WTC11 (cell line): ENCODE measurements at regions not wholly inside any gene's neighbourhood (a gene's known extent, or its start where the extent isn't known, plus 50 kb on each side); places are given as distances from the start of the nearest gene placed in this dataset.

Source experiments
- ATAC-seq: fragments of 200-7000 bp; cut with Tn5 transposase; 2 replicates; pipeline ENCODE4 v1.10.0; 2021; ENCODE audit warnings: mild to moderate bottlenecking, moderate library complexity
- CTCF ChIA-PET: fragments of 300-600 bp; sonication (Branson Sonifier 250); formaldehyde crosslinking; loops from one replicate; lab custom pipeline; 2021; ENCODE audit warnings: antibody characterized with exemption; lab: Charles Lee
- POLR2A ChIA-PET: fragments of 350-600 bp; sonication (Branson Sonifier 250); formaldehyde crosslinking; loops from one replicate; lab custom pipeline; 2021; ENCODE audit warnings: antibody characterized with exemption; lab: Charles Lee
- DNase-seq: peaks from one replicate; pipeline ENCODE4 v3.0.0; 2021; ENCODE audit warnings: low spot score
- H3K27ac Mint-ChIP-seq: 2 replicates; pipeline ENCODE4 v1.8.0; 2021; ENCODE audit warnings: mixed read lengths
- H3K27me3 Mint-ChIP-seq: 2 replicates; pipeline ENCODE4 v1.8.0; 2021; ENCODE audit warnings: low read depth, mild to moderate bottlenecking, moderate library complexity, mixed read lengths
- H3K36me3 Mint-ChIP-seq: 2 replicates; pipeline ENCODE4 v1.8.0; 2021; ENCODE audit warnings: mixed read lengths
- H3K4me1 Mint-ChIP-seq: 2 replicates; pipeline ENCODE4 v1.8.0; 2022; ENCODE audit warnings: mixed read lengths
- H3K4me3 Mint-ChIP-seq: 2 replicates; pipeline ENCODE4 v1.8.0; 2021; ENCODE audit warnings: mild to moderate bottlenecking, moderate library complexity, mixed read lengths
- H3K9me3 Mint-ChIP-seq: 2 replicates; pipeline ENCODE4 v1.8.0; 2021; ENCODE audit warnings: mixed read lengths
- CBFB ChIP-seq: sonication (generic); formaldehyde crosslinking; IDR thresholded peaks from 2 replicates; pipeline ENCODE4 v1.8.1; 2022; ENCODE audit warnings: mild to moderate bottlenecking, low read depth, missing genetic modification reagents
- ELF4 ChIP-seq: sonication (generic); formaldehyde crosslinking; IDR thresholded peaks from 2 replicates; pipeline ENCODE4 v1.8.1; 2022; ENCODE audit warnings: low read depth, mild to moderate bottlenecking, moderate library complexity, missing genetic modification reagents
- FOXK1 ChIP-seq: sonication (generic); formaldehyde crosslinking; IDR thresholded peaks from 2 replicates; pipeline ENCODE4 v1.8.0; 2022; ENCODE audit warnings: mild to moderate bottlenecking, moderate library complexity, missing genetic modification reagents
- MXD4 ChIP-seq: fragments of 250-450 bp; sonication (Bioruptor Pico); IDR thresholded peaks from 2 replicates; pipeline ENCODE4 v1.8.0; 2021; ENCODE audit warnings: mild to moderate bottlenecking, moderate library complexity, borderline replicate concordance
- NFATC4 ChIP-seq: fragments of 250-450 bp; sonication (Bioruptor Pico); IDR thresholded peaks from 2 replicates; pipeline ENCODE4 v1.9.0; 2021; ENCODE audit warnings: mild to moderate bottlenecking
- NFE2L1 ChIP-seq: sonication (generic); formaldehyde crosslinking; IDR thresholded peaks from 2 replicates; pipeline ENCODE4 v1.8.1; 2023; ENCODE audit warnings: missing genetic modification reagents
- OVOL2 ChIP-seq: fragments of 250-450 bp; sonication (Bioruptor Pico); IDR thresholded peaks from 2 replicates; pipeline ENCODE4 v1.9.0; 2021; ENCODE audit warnings: mild to moderate bottlenecking, borderline replicate concordance
- TP53 ChIP-seq: sonication (generic); formaldehyde crosslinking; IDR thresholded peaks from 2 replicates; pipeline ENCODE4 v1.8.1; 2023; ENCODE audit warnings: mild to moderate bottlenecking, missing genetic modification reagents
- ZNF219 ChIP-seq: sonication (generic); formaldehyde crosslinking; IDR thresholded peaks from 2 replicates; pipeline ENCODE4 v1.8.0; 2023; ENCODE audit warnings: missing genetic modification reagents, mild to moderate bottlenecking, borderline replicate concordance
- ZNF232 ChIP-seq: sonication (generic); formaldehyde crosslinking; IDR thresholded peaks from 2 replicates; pipeline ENCODE4 v1.8.0; 2022; ENCODE audit warnings: mild to moderate bottlenecking, missing genetic modification reagents
- ZNF263 ChIP-seq: sonication (generic); formaldehyde crosslinking; IDR thresholded peaks from 2 replicates; pipeline ENCODE4 v1.8.1; 2022; ENCODE audit warnings: low read depth, mild to moderate bottlenecking, moderate library complexity, missing genetic modification reagents
- TF ChIP-seq, protein P1 (sequence below): fragments of 250-450 bp; sonication (Bioruptor Pico); IDR thresholded peaks from 2 replicates; pipeline ENCODE4 v1.9.0; 2021; ENCODE audit warnings: moderate library complexity, mild to moderate bottlenecking, inconsistent platforms, borderline replicate concordance
- TF ChIP-seq, protein P2 (sequence below): sonication (generic); formaldehyde crosslinking; IDR thresholded peaks from 2 replicates; pipeline ENCODE4 v1.8.0; 2023; ENCODE audit warnings: missing genetic modification reagents
- TF ChIP-seq, protein P3 (sequence below): fragments of 250-450 bp; sonication (Bioruptor Pico); IDR thresholded peaks from 2 replicates; pipeline ENCODE4 v1.9.0; 2021; ENCODE audit warnings: mild to moderate bottlenecking
- TF ChIP-seq, protein P4 (sequence below): sonication (generic); formaldehyde crosslinking; IDR thresholded peaks from 2 replicates; pipeline ENCODE4 v1.8.1; 2022; ENCODE audit warnings: mild to moderate bottlenecking, moderate library complexity, missing genetic modification reagents
- TF ChIP-seq, protein P5 (sequence below): sonication (generic); formaldehyde crosslinking; IDR thresholded peaks from 2 replicates; pipeline ENCODE4 v1.8.0; 2022; ENCODE audit warnings: mild to moderate bottlenecking, missing genetic modification reagents
- TF ChIP-seq, protein P6 (sequence below): sonication (generic); formaldehyde crosslinking; IDR thresholded peaks from 2 replicates; pipeline ENCODE4 v1.8.0; 2023; ENCODE audit warnings: missing genetic modification reagents, mild to moderate bottlenecking, borderline replicate concordance
- TF ChIP-seq, protein P7 (sequence below): sonication (generic); formaldehyde crosslinking; IDR thresholded peaks from 2 replicates; pipeline ENCODE4 v1.8.0; 2023; ENCODE audit warnings: mild to moderate bottlenecking, missing genetic modification reagents

DNA sequence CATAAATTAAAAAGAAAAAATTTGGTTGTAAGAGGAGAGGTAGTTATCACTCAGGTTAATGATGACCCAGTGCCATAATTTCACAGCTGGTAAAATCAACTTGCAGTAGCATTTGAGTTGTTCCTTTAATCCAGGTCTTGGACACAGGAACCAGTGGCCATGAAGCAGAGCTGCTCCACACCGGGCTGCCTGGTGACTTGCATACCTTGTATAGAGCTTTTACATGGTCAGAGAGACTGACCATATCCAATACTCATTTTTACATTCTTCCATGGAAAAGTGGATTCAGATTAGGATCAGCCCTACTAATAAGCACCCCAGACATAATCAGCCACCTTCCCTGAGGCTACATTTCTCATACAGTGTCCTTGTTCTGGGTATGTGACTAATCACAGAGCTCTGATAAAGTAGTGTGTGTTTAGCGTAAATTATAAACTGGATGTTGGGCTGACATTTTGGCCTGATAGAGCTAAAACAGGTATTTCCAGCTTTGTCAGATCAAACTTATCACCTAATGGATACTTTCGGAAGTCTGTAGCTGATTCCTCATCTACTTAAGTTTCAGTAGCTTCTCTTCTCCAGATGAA is 77.0 kb upstream of the ZSWIM6 start:
- no peaks in the 10 kb centered on the region for H3K4me1 Mint-ChIP-seq
- H3K27ac Mint-ChIP-seq = no peak overlapping the region
- ChIA-PET POLR2A (no interaction called here), CTCF (interaction anchor here (0.7 kb wide), 1 partner anchor 680 kb away, joined by 4 read pairs; no protein-coding TSS in a partner anchor)
- no peaks in the 10 kb centered on the region for H3K36me3 Mint-ChIP-seq
- H3K4me3 Mint-ChIP-seq = no peak overlapping the region
- TF ChIP-seq MXD4 (CRISPR knock-in tag) (no peak), CBFB (CRISPR knock-in tag) (no peak), NFATC4 (CRISPR knock-in tag) (no peak), ZNF232 (no peak), OVOL2 (CRISPR knock-in tag) (no peak)
- TF ChIP-seq, protein P1, sequence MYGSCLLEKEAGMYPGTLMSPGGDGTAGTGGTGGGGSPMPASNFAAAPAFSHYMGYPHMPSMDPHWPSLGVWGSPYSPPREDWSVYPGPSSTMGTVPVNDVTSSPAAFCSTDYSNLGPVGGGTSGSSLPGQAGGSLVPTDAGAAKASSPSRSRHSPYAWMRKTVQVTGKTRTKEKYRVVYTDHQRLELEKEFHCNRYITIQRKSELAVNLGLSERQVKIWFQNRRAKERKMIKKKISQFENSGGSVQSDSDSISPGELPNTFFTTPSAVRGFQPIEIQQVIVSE (CRISPR knock-in tag) = no peak
- TF ChIP-seq, protein P2, sequence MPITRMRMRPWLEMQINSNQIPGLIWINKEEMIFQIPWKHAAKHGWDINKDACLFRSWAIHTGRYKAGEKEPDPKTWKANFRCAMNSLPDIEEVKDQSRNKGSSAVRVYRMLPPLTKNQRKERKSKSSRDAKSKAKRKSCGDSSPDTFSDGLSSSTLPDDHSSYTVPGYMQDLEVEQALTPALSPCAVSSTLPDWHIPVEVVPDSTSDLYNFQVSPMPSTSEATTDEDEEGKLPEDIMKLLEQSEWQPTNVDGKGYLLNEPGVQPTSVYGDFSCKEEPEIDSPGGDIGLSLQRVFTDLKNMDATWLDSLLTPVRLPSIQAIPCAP (CRISPR knock-in tag) = no peak
- ATAC-seq = no peak
- no peaks in the 10 kb centered on the region for H3K27me3 Mint-ChIP-seq
- H3K9me3 Mint-ChIP-seq = peaks cover 13% of the 10 kb centered on the region
- no peak for DNase-seq

DNA sequence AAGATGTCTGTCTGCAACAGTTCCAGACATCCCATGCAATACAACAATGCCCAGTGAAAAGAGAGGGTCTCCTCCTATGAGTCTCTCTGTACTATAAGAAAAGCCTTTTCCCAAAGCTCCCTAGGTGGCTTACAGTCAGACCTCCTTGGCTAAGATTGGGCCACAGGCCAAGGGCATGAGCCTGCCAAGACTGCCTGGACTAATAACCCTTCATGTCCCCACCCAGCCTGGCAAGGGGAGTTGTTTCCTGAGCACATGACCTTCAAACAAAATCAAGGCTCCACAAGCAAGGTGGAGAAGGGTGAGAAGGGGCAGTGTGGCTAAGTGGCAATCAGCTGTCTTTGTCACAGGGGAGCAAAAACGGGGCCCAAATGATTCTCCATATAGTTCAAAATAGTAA is 75.6 kb upstream of the ZSWIM6 start:
- ChIA-PET POLR2A (no interaction called here), CTCF (no interaction called here)
- ATAC-seq (no peak), DNase-seq (no peak)
- Mint-ChIP-seq H3K36me3 (no peaks in the 10 kb centered on the region), H3K27ac (no peak overlapping the region), H3K4me3 (no peak overlapping the region), H3K9me3 (peaks cover 15% of the 10 kb centered on the region), H3K27me3 (no peaks in the 10 kb centered on the region), H3K4me1 (no peaks in the 10 kb centered on the region)
- TF ChIP-seq TP53 (CRISPR knock-in tag) (no peak), ELF4 (CRISPR knock-in tag) (no peak), OVOL2 (CRISPR knock-in tag) (no peak)
- TF ChIP-seq, protein P3, sequence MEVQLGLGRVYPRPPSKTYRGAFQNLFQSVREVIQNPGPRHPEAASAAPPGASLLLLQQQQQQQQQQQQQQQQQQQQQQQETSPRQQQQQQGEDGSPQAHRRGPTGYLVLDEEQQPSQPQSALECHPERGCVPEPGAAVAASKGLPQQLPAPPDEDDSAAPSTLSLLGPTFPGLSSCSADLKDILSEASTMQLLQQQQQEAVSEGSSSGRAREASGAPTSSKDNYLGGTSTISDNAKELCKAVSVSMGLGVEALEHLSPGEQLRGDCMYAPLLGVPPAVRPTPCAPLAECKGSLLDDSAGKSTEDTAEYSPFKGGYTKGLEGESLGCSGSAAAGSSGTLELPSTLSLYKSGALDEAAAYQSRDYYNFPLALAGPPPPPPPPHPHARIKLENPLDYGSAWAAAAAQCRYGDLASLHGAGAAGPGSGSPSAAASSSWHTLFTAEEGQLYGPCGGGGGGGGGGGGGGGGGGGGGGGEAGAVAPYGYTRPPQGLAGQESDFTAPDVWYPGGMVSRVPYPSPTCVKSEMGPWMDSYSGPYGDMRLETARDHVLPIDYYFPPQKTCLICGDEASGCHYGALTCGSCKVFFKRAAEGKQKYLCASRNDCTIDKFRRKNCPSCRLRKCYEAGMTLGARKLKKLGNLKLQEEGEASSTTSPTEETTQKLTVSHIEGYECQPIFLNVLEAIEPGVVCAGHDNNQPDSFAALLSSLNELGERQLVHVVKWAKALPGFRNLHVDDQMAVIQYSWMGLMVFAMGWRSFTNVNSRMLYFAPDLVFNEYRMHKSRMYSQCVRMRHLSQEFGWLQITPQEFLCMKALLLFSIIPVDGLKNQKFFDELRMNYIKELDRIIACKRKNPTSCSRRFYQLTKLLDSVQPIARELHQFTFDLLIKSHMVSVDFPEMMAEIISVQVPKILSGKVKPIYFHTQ (CRISPR knock-in tag) = no peak
- TF ChIP-seq, protein P4, sequence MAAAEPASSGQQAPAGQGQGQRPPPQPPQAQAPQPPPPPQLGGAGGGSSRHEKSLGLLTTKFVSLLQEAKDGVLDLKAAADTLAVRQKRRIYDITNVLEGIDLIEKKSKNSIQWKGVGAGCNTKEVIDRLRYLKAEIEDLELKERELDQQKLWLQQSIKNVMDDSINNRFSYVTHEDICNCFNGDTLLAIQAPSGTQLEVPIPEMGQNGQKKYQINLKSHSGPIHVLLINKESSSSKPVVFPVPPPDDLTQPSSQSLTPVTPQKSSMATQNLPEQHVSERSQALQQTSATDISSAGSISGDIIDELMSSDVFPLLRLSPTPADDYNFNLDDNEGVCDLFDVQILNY (CRISPR knock-in tag) = no peak

DNA sequence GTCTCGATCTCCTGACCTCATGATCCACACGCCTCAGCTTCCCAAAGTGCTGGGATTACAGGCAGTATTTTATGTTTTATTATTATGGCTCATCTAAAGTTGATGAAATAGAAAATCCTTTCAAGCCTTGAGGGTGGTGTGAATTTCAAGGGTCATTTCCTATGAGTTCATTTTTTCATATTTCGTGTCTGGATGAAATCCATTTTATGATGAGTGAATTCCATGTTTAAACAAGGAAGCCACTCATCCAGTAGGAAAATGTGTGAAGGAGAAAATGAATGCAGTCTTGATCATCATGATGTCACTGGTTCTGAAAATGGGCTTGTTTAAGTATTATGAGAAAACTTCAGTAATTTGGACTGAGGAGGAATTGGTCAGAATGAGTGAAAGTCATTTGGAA is 74.6 kb upstream of the ZSWIM6 start:
- H3K27ac Mint-ChIP-seq = no peak overlapping the region
- DNase-seq (no peak), ATAC-seq (no peak)
- no peak overlapping the region for H3K4me3 Mint-ChIP-seq
- no peaks in the 10 kb centered on the region for H3K27me3 Mint-ChIP-seq
- ChIA-PET CTCF (no interaction called here), POLR2A (no interaction called here)
- no peaks in the 10 kb centered on the region for H3K36me3 Mint-ChIP-seq
- no peaks in the 10 kb centered on the region for H3K4me1 Mint-ChIP-seq
- peaks cover 15% of the 10 kb centered on the region for H3K9me3 Mint-ChIP-seq
- TF ChIP-seq TP53 (CRISPR knock-in tag) = no peak
- no peak for TF ChIP-seq ZNF219 (CRISPR knock-in tag)
- TF ChIP-seq, protein P5, sequence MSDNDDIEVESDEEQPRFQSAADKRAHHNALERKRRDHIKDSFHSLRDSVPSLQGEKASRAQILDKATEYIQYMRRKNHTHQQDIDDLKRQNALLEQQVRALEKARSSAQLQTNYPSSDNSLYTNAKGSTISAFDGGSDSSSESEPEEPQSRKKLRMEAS = no peak
- TF ChIP-seq, protein P6, sequence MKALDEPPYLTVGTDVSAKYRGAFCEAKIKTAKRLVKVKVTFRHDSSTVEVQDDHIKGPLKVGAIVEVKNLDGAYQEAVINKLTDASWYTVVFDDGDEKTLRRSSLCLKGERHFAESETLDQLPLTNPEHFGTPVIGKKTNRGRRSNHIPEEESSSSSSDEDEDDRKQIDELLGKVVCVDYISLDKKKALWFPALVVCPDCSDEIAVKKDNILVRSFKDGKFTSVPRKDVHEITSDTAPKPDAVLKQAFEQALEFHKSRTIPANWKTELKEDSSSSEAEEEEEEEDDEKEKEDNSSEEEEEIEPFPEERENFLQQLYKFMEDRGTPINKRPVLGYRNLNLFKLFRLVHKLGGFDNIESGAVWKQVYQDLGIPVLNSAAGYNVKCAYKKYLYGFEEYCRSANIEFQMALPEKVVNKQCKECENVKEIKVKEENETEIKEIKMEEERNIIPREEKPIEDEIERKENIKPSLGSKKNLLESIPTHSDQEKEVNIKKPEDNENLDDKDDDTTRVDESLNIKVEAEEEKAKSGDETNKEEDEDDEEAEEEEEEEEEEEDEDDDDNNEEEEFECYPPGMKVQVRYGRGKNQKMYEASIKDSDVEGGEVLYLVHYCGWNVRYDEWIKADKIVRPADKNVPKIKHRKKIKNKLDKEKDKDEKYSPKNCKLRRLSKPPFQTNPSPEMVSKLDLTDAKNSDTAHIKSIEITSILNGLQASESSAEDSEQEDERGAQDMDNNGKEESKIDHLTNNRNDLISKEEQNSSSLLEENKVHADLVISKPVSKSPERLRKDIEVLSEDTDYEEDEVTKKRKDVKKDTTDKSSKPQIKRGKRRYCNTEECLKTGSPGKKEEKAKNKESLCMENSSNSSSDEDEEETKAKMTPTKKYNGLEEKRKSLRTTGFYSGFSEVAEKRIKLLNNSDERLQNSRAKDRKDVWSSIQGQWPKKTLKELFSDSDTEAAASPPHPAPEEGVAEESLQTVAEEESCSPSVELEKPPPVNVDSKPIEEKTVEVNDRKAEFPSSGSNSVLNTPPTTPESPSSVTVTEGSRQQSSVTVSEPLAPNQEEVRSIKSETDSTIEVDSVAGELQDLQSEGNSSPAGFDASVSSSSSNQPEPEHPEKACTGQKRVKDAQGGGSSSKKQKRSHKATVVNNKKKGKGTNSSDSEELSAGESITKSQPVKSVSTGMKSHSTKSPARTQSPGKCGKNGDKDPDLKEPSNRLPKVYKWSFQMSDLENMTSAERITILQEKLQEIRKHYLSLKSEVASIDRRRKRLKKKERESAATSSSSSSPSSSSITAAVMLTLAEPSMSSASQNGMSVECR (CRISPR knock-in tag) = no peak
- TF ChIP-seq ZNF263 (CRISPR knock-in tag) = no peak
- TF ChIP-seq, protein P7, sequence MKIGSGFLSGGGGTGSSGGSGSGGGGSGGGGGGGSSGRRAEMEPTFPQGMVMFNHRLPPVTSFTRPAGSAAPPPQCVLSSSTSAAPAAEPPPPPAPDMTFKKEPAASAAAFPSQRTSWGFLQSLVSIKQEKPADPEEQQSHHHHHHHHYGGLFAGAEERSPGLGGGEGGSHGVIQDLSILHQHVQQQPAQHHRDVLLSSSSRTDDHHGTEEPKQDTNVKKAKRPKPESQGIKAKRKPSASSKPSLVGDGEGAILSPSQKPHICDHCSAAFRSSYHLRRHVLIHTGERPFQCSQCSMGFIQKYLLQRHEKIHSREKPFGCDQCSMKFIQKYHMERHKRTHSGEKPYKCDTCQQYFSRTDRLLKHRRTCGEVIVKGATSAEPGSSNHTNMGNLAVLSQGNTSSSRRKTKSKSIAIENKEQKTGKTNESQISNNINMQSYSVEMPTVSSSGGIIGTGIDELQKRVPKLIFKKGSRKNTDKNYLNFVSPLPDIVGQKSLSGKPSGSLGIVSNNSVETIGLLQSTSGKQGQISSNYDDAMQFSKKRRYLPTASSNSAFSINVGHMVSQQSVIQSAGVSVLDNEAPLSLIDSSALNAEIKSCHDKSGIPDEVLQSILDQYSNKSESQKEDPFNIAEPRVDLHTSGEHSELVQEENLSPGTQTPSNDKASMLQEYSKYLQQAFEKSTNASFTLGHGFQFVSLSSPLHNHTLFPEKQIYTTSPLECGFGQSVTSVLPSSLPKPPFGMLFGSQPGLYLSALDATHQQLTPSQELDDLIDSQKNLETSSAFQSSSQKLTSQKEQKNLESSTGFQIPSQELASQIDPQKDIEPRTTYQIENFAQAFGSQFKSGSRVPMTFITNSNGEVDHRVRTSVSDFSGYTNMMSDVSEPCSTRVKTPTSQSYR (CRISPR knock-in tag) = no peak
- TF ChIP-seq MXD4 (CRISPR knock-in tag) = no peak
- no peak for TF ChIP-seq FOXK1 (CRISPR knock-in tag)
- TF ChIP-seq CBFB (CRISPR knock-in tag) = no peak
- no peak for TF ChIP-seq NFE2L1 (CRISPR knock-in tag)
